Adrenal gland (tissue), 9 donors: ENCODE measurements at regions not wholly inside any gene's neighbourhood (a gene's known extent, or its start where the extent isn't known, plus 50 kb on each side); places are given as distances from the start of the nearest gene placed in this dataset.

ENCODE experiments used
- DNase-seq, 7 donors: peaks; one replicate each; pipeline ENCODE4 v3.0.0-alpha.2; 2019 to 2020
- H3K27ac ChIP-seq, 5 donors: fragments of 200-600 bp; sonication (generic) in 4 of 5; 1 replicate in 3 of 5; 2 replicates in 2 of 5; pipeline versions ENCODE4 v1.5.1 to v1.8.0; 2016 to 2020; ENCODE audit warnings: mild to moderate bottlenecking in 1 of 5
- H3K27me3 ChIP-seq: fragments of 200-600 bp; 2 replicates; pipeline ENCODE4 v1.8.0; 2021
- H3K36me3 ChIP-seq, 2 donors: fragments of 200-600 bp; replicated peaks in 1 of 2; 1 replicate in 1 of 2; 2 replicates in 1 of 2; pipeline versions ENCODE4 v1.5.1 to v1.8.0; 2018 to 2022
- H3K4me1 ChIP-seq, 2 donors: fragments of 200-600 bp; replicated peaks in 1 of 2; 1 replicate in 1 of 2; 2 replicates in 1 of 2; pipeline versions ENCODE4 v1.5.1 to v1.8.0; 2018 to 2021
- H3K4me3 ChIP-seq, 4 donors: fragments of 200-600 bp; sonication (generic) in 3 of 4; one replicate each; pipeline ENCODE4 v1.5.1; 2016 to 2018
- H3K9me3 ChIP-seq, 3 donors: fragments of 200-600 bp; sonication (generic) in 1 of 3; replicated peaks in 1 of 3; 1 replicate in 2 of 3; 2 replicates in 1 of 3; pipeline versions ENCODE4 v1.5.1 to v1.8.0; 2016 to 2021
- CTCF ChIP-seq, 6 experiments: fragments of 450-650 bp in 4 of 6; fragments of 200-600 bp in 2 of 6; sonication (generic) in 1 of 6; IDR thresholded peaks; 1 replicate in 5 of 6; 2 replicates in 1 of 6; pipeline versions ENCODE4 v1.5.1 to v1.8.0; 2016 to 2021; ENCODE audit warnings: antibody characterized with exemption in 6 of 6, mild to moderate bottlenecking in 2 of 6, moderate library complexity in 1 of 6
- POLR2A ChIP-seq, 2 donors: fragments of 450-650 bp; IDR thresholded peaks; one replicate each; pipeline ENCODE4 v1.6.1; 2017; ENCODE audit warnings: antibody characterized with exemption in 2 of 2, mild to moderate bottlenecking in 2 of 2, moderate library complexity in 1 of 2
- WGBS, 4 donors: extraction: QIAGEN DNeasy Blood & Tissue Kit in 2 of 4; methylation state at CpG; one replicate each; pipeline versions ENCODE4 v1.1.5 to v1.1.7; 2013 to 2017; 5-methylcytosine and 5-hydroxymethylcytosine counted together
- intact Hi-C, 2 donors: fragments of 100-400 bp; cut with DNase I; formaldehyde crosslinking; loops; one replicate each; pipeline versions ENCODE4 v1.14.1 to v1.15.0; 2022 to 2023
- donor health status: healthy with polysubstance abuse.
- donor health status: Bipolar disorder and iron deficiency.
- donor health status: DM: yes; HTN: yes; CAD: no.
- donor health status: DM: no; HTN: no; CAD: no.
- donor health status: DM: no; HTN: no; CAD: no.

GRCh38 chr2:216763396-216763795 is 68.0 kb upstream of the IGFBP5 start:
- Histone ChIP-seq H3K4me1 (peaks cover 11 to 18% of the 10 kb centered on the region in 2 donors), H3K4me3 (no peak overlapping the region), H3K9me3 (no peaks in the 10 kb centered on the region), H3K27me3 (no peaks in the 10 kb centered on the region), H3K27ac (no peak overlapping the region), H3K36me3 (no peaks in the 10 kb centered on the region)
- DNase-seq = no peak
- intact Hi-C loops = no loop called here
- TF ChIP-seq POLR2A (IDR thresholded peaks at IDR 0.05) (no peak), CTCF (IDR thresholded peaks at IDR 0.05) (no peak)

GRCh38 chr2:216761809-216762208 is 66.5 kb upstream of the IGFBP5 start:
- peaks cover 11 to 18% of the 10 kb centered on the region in 2 donors for H3K4me1 ChIP-seq
- TF ChIP-seq POLR2A (IDR thresholded peaks at IDR 0.05) = no peak
- no peak for TF ChIP-seq CTCF (IDR thresholded peaks at IDR 0.05)
- 80 to 91% (median 86%) methylated on average over 3 of the region's 3 CpGs for WGBS, 4 donors
- H3K27me3 ChIP-seq = no peaks in the 10 kb centered on the region
- intact Hi-C loops = no loop called here
- H3K9me3 ChIP-seq = no peaks in the 10 kb centered on the region
- DNase-seq = no peak
- no peak overlapping the region for H3K27ac ChIP-seq
- H3K36me3 ChIP-seq = no peaks in the 10 kb centered on the region
- no peak overlapping the region for H3K4me3 ChIP-seq

DNA sequence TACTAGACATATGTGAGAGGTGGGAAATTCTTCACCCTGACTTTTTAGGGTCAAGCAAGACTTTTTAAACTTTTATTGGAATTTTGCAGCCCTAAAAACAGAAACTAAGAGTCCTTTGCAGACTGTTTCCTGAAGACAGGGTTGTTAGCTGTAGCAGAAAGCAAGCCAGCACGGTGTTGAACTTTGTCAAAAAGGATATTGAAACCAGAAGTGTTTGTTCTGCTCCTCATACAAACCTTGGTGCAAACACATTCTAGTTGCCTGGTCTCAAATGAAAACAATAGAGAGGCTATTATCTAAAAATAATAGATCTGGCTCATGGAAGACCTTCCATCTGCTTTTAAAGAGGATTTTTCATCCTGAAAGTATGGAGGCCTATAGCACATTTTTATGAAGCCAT is 65.8 kb upstream of the IGFBP5 start:
- 48 to 62% (median 51%) methylated on average over 1 of the region's 1 CpG for WGBS, 4 donors
- no peak for DNase-seq
- Histone ChIP-seq H3K9me3 (no peaks in the 10 kb centered on the region), H3K4me3 (no peak overlapping the region), H3K36me3 (no peaks in the 10 kb centered on the region), H3K27ac (no peak overlapping the region), H3K4me1 (peaks cover 7 to 12% of the 10 kb centered on the region in 2 donors), H3K27me3 (no peaks in the 10 kb centered on the region)
- intact Hi-C loops = no loop called here
- TF ChIP-seq CTCF (IDR thresholded peaks at IDR 0.05) = no peak
- no peak for TF ChIP-seq POLR2A (IDR thresholded peaks at IDR 0.05)

DNA sequence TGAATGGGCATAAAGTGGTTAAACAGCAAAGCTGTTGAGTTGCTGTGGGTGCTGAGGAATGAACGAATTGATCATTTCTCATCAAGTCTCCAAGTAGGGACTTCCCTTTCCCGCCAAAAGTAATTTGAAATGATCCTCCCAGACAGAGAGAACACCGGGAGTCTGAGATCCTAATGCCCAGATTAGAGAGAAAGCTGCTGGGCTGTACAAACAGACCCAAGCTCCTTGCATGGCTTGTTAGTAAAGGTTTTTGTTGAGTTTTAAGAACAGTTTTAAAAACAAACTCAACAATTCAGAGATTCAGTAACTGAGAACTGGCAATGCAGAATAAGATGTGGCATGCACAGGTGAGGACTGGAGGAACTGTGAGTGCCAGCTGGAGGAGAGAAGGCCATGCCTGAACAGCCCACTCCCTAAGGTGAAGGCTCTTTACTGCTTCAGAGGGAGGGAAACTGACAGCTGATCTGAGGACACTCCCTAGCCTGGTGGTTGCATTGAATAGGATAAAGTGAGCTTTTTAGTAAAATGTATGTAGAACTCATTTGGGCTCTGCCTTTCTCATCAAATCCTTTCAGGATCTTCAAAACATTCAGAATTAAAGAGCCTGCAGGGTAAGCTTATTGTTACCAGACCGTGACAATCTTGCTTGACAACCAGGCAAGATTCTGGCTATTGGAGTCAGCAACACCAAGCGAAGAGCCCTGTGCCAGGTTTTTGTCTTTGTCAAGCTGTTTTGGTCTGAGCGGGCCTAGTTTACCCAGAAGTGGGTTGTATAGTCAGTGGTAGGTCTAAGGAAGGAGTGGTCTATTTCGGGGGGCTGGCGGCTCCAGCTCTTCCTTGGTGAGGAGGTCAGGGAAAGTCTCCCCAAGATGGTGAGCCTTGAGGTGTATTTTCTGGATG is 63.2 kb upstream of the IGFBP5 start:
- H3K4me1 ChIP-seq = no peaks in the 10 kb centered on the region
- H3K9me3 ChIP-seq = no peaks in the 10 kb centered on the region
- no peak overlapping the region for H3K27ac ChIP-seq
- intact Hi-C loops = no loop called here
- DNase-seq = no peak
- WGBS, 4 donors = 84 to 93% (median 86%) methylated on average over 8 of the region's 8 CpGs
- no peak overlapping the region for H3K4me3 ChIP-seq
- TF ChIP-seq POLR2A (IDR thresholded peaks at IDR 0.05) (no peak), CTCF (IDR thresholded peaks at IDR 0.05) (no peak)
- no peaks in the 10 kb centered on the region for H3K27me3 ChIP-seq
- no peaks in the 10 kb centered on the region for H3K36me3 ChIP-seq
